Epithelial cell of proximal tubule (primary cell): ENCODE measurements at regions not wholly inside any gene's neighbourhood (a gene's known extent, or its start where the extent isn't known, plus 50 kb on each side); places are given as distances from the start of the nearest gene placed in this dataset.
"Not testable (repeated sequence)": the region's sequence is repeated elsewhere in the genome, so short reads cannot be mapped to it uniquely, and the experiment has no call there.

Experiments
- DNase-seq: peaks from one replicate; pipeline ENCODE4 v3.0.0-alpha.2; 2011; ENCODE audit warnings: low read depth
- H3K4me3 ChIP-seq: 2 replicates; pipeline ENCODE4 v1.5.1; 2011; ENCODE audit warnings: low read depth, mild to moderate bottlenecking, low read length
- CTCF ChIP-seq: conservative IDR thresholded peaks from 2 replicates; pipeline ENCODE4 v1.5.1; 2012; ENCODE audit warnings: low read depth, mild to moderate bottlenecking, low read length

- no peak overlapping the region for H3K4me3 ChIP-seq
- no peak for TF ChIP-seq CTCF
- DNase-seq = no peak
These were observed 115.4 kb upstream of the GBE1 start for GRCh38 chr3:81876826-81877225.

GRCh38 chr3:81874738-81875137 is 113.3 kb upstream of the GBE1 start:
- no peak for DNase-seq
- no peak for TF ChIP-seq CTCF
- H3K4me3 ChIP-seq = no peak overlapping the region

GRCh38 chr3:81872566-81872965 is 111.1 kb upstream of the GBE1 start:
- no peak for DNase-seq
- no peak for TF ChIP-seq CTCF
- no peak overlapping the region for H3K4me3 ChIP-seq

- TF ChIP-seq CTCF = peak; percentile 34
- DNase-seq = no peak
- no peak overlapping the region for H3K4me3 ChIP-seq
These were observed 110.1 kb upstream of the GBE1 start for GRCh38 chr3:81871358-81872155.

- TF ChIP-seq CTCF = no peak
- no peak overlapping the region for H3K4me3 ChIP-seq
- DNase-seq = no peak
These were observed 107.9 kb upstream of the GBE1 start for GRCh38 chr3:81869382-81869781.

- DNase-seq = no peak
- no peak overlapping the region for H3K4me3 ChIP-seq
- no peak for TF ChIP-seq CTCF
These were observed 107.2 kb upstream of the GBE1 start for GRCh38 chr3:81868597-81868996.

- DNase-seq = no peak
- no peak for TF ChIP-seq CTCF
- H3K4me3 ChIP-seq = no peak overlapping the region
These were observed 106.4 kb upstream of the GBE1 start for GRCh38 chr3:81867875-81868274.

GRCh38 chr3:81865164-81865563 is 103.7 kb upstream of the GBE1 start:
- not testable (repeated sequence) for DNase-seq, H3K4me3 ChIP-seq
